Activated CD8-positive, alpha-beta T cell treated with anti-CD3 and anti-CD28 coated beads for 36 hours (primary cell): ENCODE measurements at regions not wholly inside any gene's neighbourhood (a gene's known extent, or its start where the extent isn't known, plus 50 kb on each side); places are given as distances from the start of the nearest gene placed in this dataset.

Experiments used
- ATAC-seq: fragments of 200-7000 bp; cut with Tn5 transposase; one replicate; pipeline ENCODE4 v1.10.0; 2021; ENCODE audit warnings: mild to moderate bottlenecking, moderate library complexity
- CTCF ChIA-PET: fragments of 350-600 bp; sonication (Branson Sonifier 250); formaldehyde crosslinking; loops from one replicate; lab custom pipeline; 2021; ENCODE audit warnings: antibody characterized with exemption; lab: Charles Lee
- POLR2A ChIA-PET: fragments of 350-600 bp; sonication (Branson Sonifier 250); formaldehyde crosslinking; loops from one replicate; lab custom pipeline; 2021; ENCODE audit warnings: antibody characterized with exemption; lab: Charles Lee
- DNase-seq: peaks from one replicate; pipeline ENCODE4 v3.0.0-alpha.2; 2020
- H3K27ac Mint-ChIP-seq: one replicate; pipeline ENCODE4 v1.8.0; 2021; ENCODE audit warnings: mild to moderate bottlenecking, mixed read lengths
- H3K27me3 Mint-ChIP-seq: one replicate; pipeline ENCODE4 v1.8.0; 2021; ENCODE audit warnings: mixed read lengths
- H3K36me3 Mint-ChIP-seq: one replicate; pipeline ENCODE4 v1.8.0; 2021; ENCODE audit warnings: low read depth, mixed read lengths
- H3K4me1 Mint-ChIP-seq: one replicate; pipeline ENCODE4 v1.8.0; 2021; ENCODE audit warnings: low read depth, mixed read lengths
- H3K4me3 Mint-ChIP-seq: one replicate; pipeline ENCODE4 v1.8.0; 2021; ENCODE audit warnings: mild to moderate bottlenecking, moderate library complexity, mixed read lengths
- H3K9me3 Mint-ChIP-seq: one replicate; pipeline ENCODE4 v1.8.0; 2021; ENCODE audit warnings: mixed read lengths
- intact Hi-C: fragments of 100-400 bp; cut with micrococcal nuclease; formaldehyde crosslinking; loops from one replicate; pipeline ENCODE4 v1.10.0; 2022
- TF ChIP-seq, protein P1 (sequence below): fragments of 200-600 bp; IDR thresholded peaks from one replicate; pipeline ENCODE4 v1.8.0; 2022; ENCODE audit warnings: antibody characterized with exemption, mild to moderate bottlenecking

DNA sequence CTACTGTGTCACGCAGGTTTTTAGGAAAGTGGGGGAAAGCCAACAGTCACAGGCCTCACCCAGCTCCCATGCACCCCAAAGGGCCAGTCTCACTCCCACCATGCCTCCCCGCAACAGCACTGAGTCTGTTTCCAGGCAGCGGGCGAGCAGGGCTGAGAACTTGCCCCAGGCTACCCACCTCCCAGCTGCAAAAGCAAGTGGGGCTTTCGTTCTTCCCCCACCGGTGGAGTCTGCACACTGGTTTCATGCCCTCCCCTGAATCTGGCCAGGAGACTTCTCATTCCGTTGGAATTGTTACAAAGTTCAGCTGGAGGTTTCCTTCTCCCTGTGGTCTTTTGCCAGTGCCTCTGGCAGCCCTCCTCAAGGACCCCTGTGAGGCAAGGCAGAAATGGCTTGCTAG lies 53.6 kb upstream of the KCNJ15 start:
- ChIA-PET POLR2A (no interaction called here), CTCF (no interaction called here)
- Mint-ChIP-seq H3K27ac (no peak overlapping the region), H3K4me3 (no peak overlapping the region), H3K9me3 (no peaks in the 10 kb centered on the region), H3K4me1 (peaks cover 1% of the 10 kb centered on the region), H3K27me3 (peaks cover 19% of the 10 kb centered on the region), H3K36me3 (no peaks in the 10 kb centered on the region)
- DNase-seq (no peak), ATAC-seq (no peak)
- intact Hi-C loops = no loop called here
- TF ChIP-seq, protein P1, sequence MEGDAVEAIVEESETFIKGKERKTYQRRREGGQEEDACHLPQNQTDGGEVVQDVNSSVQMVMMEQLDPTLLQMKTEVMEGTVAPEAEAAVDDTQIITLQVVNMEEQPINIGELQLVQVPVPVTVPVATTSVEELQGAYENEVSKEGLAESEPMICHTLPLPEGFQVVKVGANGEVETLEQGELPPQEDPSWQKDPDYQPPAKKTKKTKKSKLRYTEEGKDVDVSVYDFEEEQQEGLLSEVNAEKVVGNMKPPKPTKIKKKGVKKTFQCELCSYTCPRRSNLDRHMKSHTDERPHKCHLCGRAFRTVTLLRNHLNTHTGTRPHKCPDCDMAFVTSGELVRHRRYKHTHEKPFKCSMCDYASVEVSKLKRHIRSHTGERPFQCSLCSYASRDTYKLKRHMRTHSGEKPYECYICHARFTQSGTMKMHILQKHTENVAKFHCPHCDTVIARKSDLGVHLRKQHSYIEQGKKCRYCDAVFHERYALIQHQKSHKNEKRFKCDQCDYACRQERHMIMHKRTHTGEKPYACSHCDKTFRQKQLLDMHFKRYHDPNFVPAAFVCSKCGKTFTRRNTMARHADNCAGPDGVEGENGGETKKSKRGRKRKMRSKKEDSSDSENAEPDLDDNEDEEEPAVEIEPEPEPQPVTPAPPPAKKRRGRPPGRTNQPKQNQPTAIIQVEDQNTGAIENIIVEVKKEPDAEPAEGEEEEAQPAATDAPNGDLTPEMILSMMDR = no peak

DNA sequence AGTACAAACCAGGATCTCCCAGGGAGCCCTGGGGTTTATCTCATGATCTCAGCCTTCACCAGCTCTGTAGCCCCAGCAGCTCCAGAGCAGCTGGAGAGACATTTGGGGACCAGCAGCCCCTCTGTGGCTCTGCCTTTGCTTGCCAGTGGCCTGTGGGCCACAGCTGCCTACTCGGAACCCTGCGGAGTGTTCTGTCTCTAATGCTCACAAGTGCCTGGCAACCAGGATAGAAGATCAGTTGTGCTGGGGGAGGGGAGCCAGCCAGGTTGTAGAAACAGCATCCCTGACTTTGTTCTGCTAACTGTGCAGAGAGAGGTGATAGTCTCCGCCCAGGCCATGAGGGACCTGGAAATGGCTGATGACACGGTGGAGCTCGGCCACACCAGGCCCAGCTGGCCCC lies 50.9 kb upstream of the KCNJ15 start:
- no peaks in the 10 kb centered on the region for H3K36me3 Mint-ChIP-seq
- TF ChIP-seq, protein P1 = no peak
- ATAC-seq = no peak
- H3K4me3 Mint-ChIP-seq = no peak overlapping the region
- DNase-seq = no peak
- H3K4me1 Mint-ChIP-seq = peaks cover 2% of the 10 kb centered on the region
- intact Hi-C loops = no loop called here
- ChIA-PET POLR2A (no interaction called here), CTCF (interaction anchor here (1.8 kb wide), 1 partner anchor 150 kb away, joined by 4 read pairs; no protein-coding TSS in a partner anchor)
- peaks cover 1% of the 10 kb centered on the region for H3K9me3 Mint-ChIP-seq
- peaks cover 30% of the 10 kb centered on the region for H3K27me3 Mint-ChIP-seq
- no peak overlapping the region for H3K27ac Mint-ChIP-seq

DNA sequence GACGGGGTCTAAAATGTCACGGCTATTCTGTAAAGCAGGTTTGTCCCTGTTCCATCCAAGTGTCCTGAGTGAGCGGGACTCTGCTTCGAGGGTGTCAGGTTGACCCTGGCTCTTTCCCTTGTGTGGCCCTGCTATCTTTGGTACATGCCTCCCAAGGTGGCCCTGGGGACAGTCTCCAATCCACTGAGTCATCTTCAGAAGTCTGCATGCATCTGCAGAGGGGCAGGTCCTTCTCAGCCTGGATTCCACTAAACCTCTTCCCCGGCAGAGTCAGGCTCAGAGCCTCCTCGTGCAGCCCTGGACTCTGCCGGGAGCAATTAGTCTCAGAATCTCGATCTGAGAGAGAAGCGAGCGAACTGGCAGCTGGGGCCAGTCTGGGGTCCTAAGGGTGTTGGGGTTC lies 50.1 kb upstream of the KCNJ15 start:
- TF ChIP-seq, protein P1 = no peak
- no peak for ATAC-seq
- ChIA-PET CTCF (interaction anchor here (1.8 kb wide), 1 partner anchor 150 kb away, joined by 4 read pairs; no protein-coding TSS in a partner anchor), POLR2A (no interaction called here)
- H3K4me1 Mint-ChIP-seq = peaks cover 2% of the 10 kb centered on the region
- no peak overlapping the region for H3K4me3 Mint-ChIP-seq
- H3K9me3 Mint-ChIP-seq = peaks cover 1% of the 10 kb centered on the region
- no peaks in the 10 kb centered on the region for H3K36me3 Mint-ChIP-seq
- intact Hi-C loops = no loop called here
- DNase-seq = no peak
- H3K27me3 Mint-ChIP-seq = peaks cover 28% of the 10 kb centered on the region
- no peak overlapping the region for H3K27ac Mint-ChIP-seq
